ENCODE measurements at regions not wholly inside any gene's neighbourhood (a gene's known extent, or its start where the extent isn't known, plus 50 kb on each side); places are given as distances from the start of the nearest gene placed in this dataset.

- Histone ChIP-seq H3K36me3 (ENCODE audit: insufficient read depth) (no peaks in the 10 kb centered on the region), H4K20me1 (ENCODE audit: insufficient read depth) (no peaks in the 10 kb centered on the region), H2AFZ (ENCODE audit: low read depth) (no peak overlapping the region), H3K4me1 (ENCODE audit: low read depth, poor library complexity, severe bottlenecking) (no peaks in the 10 kb centered on the region), H3K79me2 (ENCODE audit: insufficient read depth, low read depth) (no peaks in the 10 kb centered on the region), H3K4me3 (IDR thresholded peaks at IDR 0.05; ENCODE audit: insufficient read depth, low read depth, low read length) (no peak overlapping the region), H3K9ac (no peak overlapping the region), H3K27me3 (ENCODE audit: insufficient read depth, low read depth) (no peaks in the 10 kb centered on the region), H3K4me2 (no peak overlapping the region), H3K27ac (no peak overlapping the region)
- TF ChIP-seq CTCF (conservative IDR thresholded peaks at IDR 0.05; ENCODE audit: low read depth, low read length) = no peak
These were observed 207.0 kb upstream of the PPP2R2D start for GRCh38 chr10:131693766-131694165.

- H3K79me2 ChIP-seq (ENCODE audit: insufficient read depth, low read depth) = no peaks in the 10 kb centered on the region
- H4K20me1 ChIP-seq (ENCODE audit: insufficient read depth) = no peaks in the 10 kb centered on the region
- H3K4me1 ChIP-seq (ENCODE audit: low read depth, poor library complexity, severe bottlenecking) = no peaks in the 10 kb centered on the region
- no peak for TF ChIP-seq CTCF (conservative IDR thresholded peaks at IDR 0.05; ENCODE audit: low read depth, low read length)
- H3K36me3 ChIP-seq (ENCODE audit: insufficient read depth) = no peaks in the 10 kb centered on the region
- H3K27ac ChIP-seq = no peak overlapping the region
- H3K9ac ChIP-seq = no peak overlapping the region
- no peak overlapping the region for H2AFZ ChIP-seq (ENCODE audit: low read depth)
- no peak overlapping the region for H3K4me3 ChIP-seq (IDR thresholded peaks at IDR 0.05; ENCODE audit: insufficient read depth, low read depth, low read length)
- no peak overlapping the region for H3K4me2 ChIP-seq
- no peaks in the 10 kb centered on the region for H3K27me3 ChIP-seq (ENCODE audit: insufficient read depth, low read depth)
These were observed 206.5 kb upstream of the PPP2R2D start for GRCh38 chr10:131694168-131694780.

GRCh38 chr10:131694781-131695495 lies 205.9 kb upstream of the PPP2R2D start:
- Histone ChIP-seq H3K4me3 (IDR thresholded peaks at IDR 0.05; ENCODE audit: insufficient read depth, low read depth, low read length) (no peak overlapping the region), H3K4me2 (no peak overlapping the region), H2AFZ (ENCODE audit: low read depth) (no peak overlapping the region), H3K79me2 (ENCODE audit: insufficient read depth, low read depth) (no peaks in the 10 kb centered on the region), H4K20me1 (ENCODE audit: insufficient read depth) (no peaks in the 10 kb centered on the region), H3K4me1 (ENCODE audit: low read depth, poor library complexity, severe bottlenecking) (no peaks in the 10 kb centered on the region), H3K27me3 (ENCODE audit: insufficient read depth, low read depth) (no peaks in the 10 kb centered on the region), H3K9ac (no peak overlapping the region), H3K36me3 (ENCODE audit: insufficient read depth) (no peaks in the 10 kb centered on the region), H3K27ac (no peak overlapping the region)
- no peak for TF ChIP-seq CTCF (conservative IDR thresholded peaks at IDR 0.05; ENCODE audit: low read depth, low read length)

GRCh38 chr10:131695496-131696165 lies 205.2 kb upstream of the PPP2R2D start:
- Histone ChIP-seq H3K27me3 (ENCODE audit: insufficient read depth, low read depth) (no peaks in the 10 kb centered on the region), H3K4me2 (no peak overlapping the region), H3K79me2 (ENCODE audit: insufficient read depth, low read depth) (no peaks in the 10 kb centered on the region), H3K27ac (no peak overlapping the region), H4K20me1 (ENCODE audit: insufficient read depth) (no peaks in the 10 kb centered on the region), H3K9ac (no peak overlapping the region), H2AFZ (ENCODE audit: low read depth) (no peak overlapping the region), H3K4me3 (IDR thresholded peaks at IDR 0.05; ENCODE audit: insufficient read depth, low read depth, low read length) (no peak overlapping the region), H3K36me3 (ENCODE audit: insufficient read depth) (no peaks in the 10 kb centered on the region), H3K4me1 (ENCODE audit: low read depth, poor library complexity, severe bottlenecking) (no peaks in the 10 kb centered on the region)
- no peak for TF ChIP-seq CTCF (conservative IDR thresholded peaks at IDR 0.05; ENCODE audit: low read depth, low read length)
